GM12865 (cell line): ENCODE measurements at regions not wholly inside any gene's neighbourhood (a gene's known extent, or its start where the extent isn't known, plus 50 kb on each side); places are given as distances from the start of the nearest gene placed in this dataset.

ENCODE experiments used
- DNase-seq: peaks from one replicate; pipeline ENCODE4 v3.0.0; 2010; ENCODE audit warnings: low read depth
- H3K4me3 ChIP-seq: 2 replicates; pipeline ENCODE4 v1.5.1; 2011; ENCODE audit warnings: mild to moderate bottlenecking, low read depth, low read length, control low read depth
- CTCF ChIP-seq: IDR thresholded peaks from 2 replicates; pipeline ENCODE4 v1.5.1; 2011; ENCODE audit warnings: low read length, control low read depth, low read depth, inconsistent platforms; ENCODE audit not compliant: insufficient read depth; ENCODE audit errors: missing control alignments

DNA sequence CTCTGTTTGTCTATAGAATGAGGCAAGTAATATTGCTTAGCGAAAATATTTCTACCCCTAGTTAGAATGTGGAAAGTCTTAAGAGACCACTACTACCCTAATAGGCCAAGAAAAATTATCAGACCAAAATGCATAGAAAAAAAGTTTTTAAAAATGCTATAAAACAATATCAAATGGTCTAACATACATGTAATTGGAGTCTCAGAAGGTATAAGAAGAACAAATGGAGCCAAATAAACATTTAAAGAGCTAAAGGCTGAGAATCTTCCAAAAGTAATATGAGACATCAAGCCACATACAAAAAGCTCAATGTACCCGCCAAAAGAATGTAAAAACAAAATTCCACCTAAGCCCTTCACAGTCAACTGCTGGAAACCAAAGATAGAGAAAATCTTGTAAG lies 133.5 kb upstream of the GADL1 start:
- no peak for TF ChIP-seq CTCF
- no peak for DNase-seq

GRCh38 chr3:31028766-31029165 lies 134.3 kb upstream of the GADL1 start:
- TF ChIP-seq CTCF: no peak
- H3K4me3 ChIP-seq: no peak overlapping the region
- no peak for DNase-seq

More for the DNA sequence above, 133.5 kb upstream of the GADL1 start:
- no peak overlapping the region for H3K4me3 ChIP-seq

- TF ChIP-seq CTCF: no peak
- no peak overlapping the region for H3K4me3 ChIP-seq
- DNase-seq: no peak
Measured at GRCh38 chr3:31029706-31030105, 135.2 kb upstream of the GADL1 start.

GRCh38 chr3:31035681-31036080 lies 141.2 kb upstream of the GADL1 start:
- no peak for TF ChIP-seq CTCF

DNA sequence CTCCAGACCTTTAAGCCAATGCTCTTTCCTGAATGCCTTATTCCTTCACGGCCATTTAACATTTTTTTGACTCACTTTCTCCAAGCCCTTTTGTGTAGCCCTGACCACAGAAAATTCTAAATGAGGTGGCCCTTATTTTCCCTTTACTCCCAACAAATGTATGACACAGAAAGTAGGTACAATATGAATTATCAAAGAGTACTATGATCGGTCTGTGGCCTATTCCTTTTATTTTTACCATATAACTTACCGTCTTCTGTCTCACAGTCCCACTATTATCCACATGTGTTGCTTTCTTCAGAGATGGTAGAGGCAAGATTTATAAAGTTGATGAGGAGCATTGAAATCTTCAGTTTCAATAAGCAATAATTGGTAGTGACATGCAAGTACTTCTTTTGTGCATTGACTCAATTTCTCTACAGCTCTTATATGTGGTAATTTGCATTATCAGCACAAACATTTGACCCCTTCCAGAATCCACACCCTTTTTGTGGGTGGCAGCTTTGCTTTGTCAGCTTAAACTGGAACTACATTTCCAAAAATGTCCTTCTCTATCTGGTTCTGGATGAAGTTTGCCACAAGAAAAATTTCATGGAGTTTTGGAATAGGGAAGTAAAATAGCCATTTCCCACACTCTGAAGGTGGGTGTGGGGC lies 143.8 kb upstream of the GADL1 start:
- TF ChIP-seq CTCF: no peak

More at GRCh38 chr3:31035681-31036080, 141.2 kb upstream of the GADL1 start:
- no peak overlapping the region for H3K4me3 ChIP-seq
- DNase-seq: no peak

DNA sequence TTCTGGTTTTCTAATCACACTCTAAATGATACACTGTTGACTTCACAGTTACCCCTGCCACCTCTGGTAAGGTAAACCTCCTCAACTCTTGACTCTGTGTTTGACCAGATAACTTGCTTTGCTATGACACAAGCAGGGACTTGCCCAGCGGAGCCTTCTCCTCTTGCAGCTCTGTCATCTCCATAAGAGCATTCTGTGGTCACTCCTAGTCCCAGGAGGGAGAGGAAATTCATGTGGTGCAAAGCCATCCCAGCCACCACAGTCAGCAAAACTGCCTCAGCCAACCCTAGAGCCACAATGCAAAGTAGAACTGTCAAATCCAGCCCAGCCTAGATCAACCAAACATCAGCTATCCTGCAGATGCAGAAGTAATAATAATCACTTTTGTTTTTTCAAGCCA lies 144.7 kb upstream of the GADL1 start:
- TF ChIP-seq CTCF: no peak
- no peak overlapping the region for H3K4me3 ChIP-seq
- DNase-seq: no peak

More for the DNA sequence above, 143.8 kb upstream of the GADL1 start:
- H3K4me3 ChIP-seq: no peak overlapping the region
- no peak for DNase-seq
